Activated CD4-positive, CD25-positive, alpha-beta regulatory T cell treated with anti-CD3 and anti-CD28 coated beads, Interleukin-2, amount 50 U/mL, for 24 hours (primary cell): ENCODE measurements at regions not wholly inside any gene's neighbourhood (a gene's known extent, or its start where the extent isn't known, plus 50 kb on each side); places are given as distances from the start of the nearest gene placed in this dataset.

Experiments used
- ATAC-seq, 2 donors: fragments of 150-1000 bp; cut with Tn5 transposase; one replicate each; pipeline ENCODE4 v1.10.0; 2021; ENCODE audit warnings: mild to moderate bottlenecking in 1 of 2, moderate library complexity in 1 of 2

GRCh38 chr7:13822678-13823077 lies 166.8 kb downstream of the ETV1 start:
- no peak for ATAC-seq

DNA sequence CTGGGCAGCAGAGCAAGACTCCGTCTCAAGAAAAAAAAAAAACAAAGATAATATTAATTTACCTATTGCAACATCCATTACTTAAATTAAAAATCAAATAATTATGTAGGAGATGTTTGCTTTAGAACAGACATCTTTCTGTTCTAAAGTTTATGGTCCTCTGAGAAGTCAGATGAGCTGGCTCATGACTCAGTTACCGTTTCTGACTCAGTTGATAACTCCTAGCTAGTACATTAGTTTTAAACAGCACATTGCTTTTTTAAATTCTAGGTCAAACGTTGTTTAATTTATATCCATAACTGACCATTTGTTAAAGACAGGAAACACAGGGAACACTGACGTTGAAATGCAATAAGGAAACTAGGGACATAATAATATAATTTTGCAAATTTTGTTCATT lies 162.7 kb downstream of the ETV1 start:
- no peak for ATAC-seq

- ATAC-seq, result no peak
Measured at GRCh38 chr7:13827716-13828115, 161.8 kb downstream of the ETV1 start.

GRCh38 chr7:13829231-13829630 lies 160.2 kb downstream of the ETV1 start:
- ATAC-seq, result no peak

- no peak for ATAC-seq
Measured at GRCh38 chr7:13829914-13830900, 159.3 kb downstream of the ETV1 start.

GRCh38 chr7:13832346-13832745 lies 157.1 kb downstream of the ETV1 start:
- no peak for ATAC-seq

DNA sequence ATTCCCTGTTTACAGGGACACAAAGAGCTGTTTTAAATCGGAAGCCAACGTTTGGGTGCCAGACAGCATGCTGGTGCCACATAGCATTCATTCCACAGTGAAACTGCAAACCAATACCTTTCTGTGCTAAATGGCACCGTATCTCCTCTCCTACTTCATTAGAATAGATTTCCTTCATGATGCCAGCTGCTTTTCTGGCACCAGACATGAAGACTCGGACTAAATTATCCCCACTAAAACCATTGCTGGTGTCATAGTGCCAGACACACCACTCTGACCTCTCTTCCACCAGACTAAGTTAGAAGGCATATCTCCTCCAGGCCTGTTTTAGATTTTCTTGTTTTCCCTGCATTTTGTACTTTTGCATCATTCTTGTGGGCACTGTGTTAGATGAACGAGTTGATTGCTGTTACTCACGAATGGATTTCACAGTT lies 155.1 kb downstream of the ETV1 start:
- ATAC-seq, result no peak

- ATAC-seq, result no peak
Measured at GRCh38 chr7:13835442-13835841, 154.0 kb downstream of the ETV1 start.

GRCh38 chr7:13839063-13839462 lies 150.4 kb downstream of the ETV1 start:
- no peak for ATAC-seq
